ENCODE measurements at regions not wholly inside any gene's neighbourhood (a gene's known extent, or its start where the extent isn't known, plus 50 kb on each side); places are given as distances from the start of the nearest gene placed in this dataset.

DNA sequence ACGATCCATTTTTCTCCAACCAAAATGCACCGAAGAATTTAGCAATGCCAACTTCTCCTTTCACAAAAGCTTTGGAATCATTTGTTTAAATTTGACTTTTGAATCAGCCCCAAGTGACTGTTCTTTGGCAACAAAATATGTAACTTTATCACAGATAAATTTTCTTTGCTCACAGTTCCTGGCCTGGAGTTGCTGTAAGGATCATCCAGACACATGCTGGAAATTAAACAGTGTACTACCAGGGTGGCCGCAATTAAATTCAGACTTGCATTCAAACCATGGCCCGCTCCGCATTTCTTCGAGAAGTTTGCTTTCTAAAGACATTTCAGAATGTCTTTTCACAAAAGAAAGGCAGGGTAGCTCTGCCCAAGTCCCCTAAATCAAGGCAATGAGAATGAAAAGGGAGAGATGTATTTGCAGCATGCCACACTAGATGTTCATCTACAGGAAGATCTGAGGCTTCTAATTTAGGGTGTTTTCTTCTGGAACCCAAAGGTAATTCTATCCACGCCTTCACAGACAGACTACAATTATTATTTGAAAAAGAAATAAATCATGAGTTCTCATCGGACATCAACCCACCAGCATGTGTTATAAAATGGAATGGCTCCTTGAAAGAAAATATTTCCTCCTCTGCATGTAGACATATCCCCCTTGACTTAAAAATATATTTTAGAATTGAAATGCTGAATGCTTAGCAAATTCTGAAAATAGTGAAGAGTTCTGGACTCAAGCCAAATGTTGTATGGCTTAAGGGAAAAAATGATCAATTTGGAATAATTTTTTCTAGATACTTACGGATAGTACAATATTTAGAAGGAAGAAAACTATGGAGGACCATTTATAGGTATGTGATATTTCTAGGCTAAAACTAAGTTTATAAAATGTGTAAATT lies 189.7 kb upstream of the BLID start:
- TF ChIP-seq, protein P1, sequence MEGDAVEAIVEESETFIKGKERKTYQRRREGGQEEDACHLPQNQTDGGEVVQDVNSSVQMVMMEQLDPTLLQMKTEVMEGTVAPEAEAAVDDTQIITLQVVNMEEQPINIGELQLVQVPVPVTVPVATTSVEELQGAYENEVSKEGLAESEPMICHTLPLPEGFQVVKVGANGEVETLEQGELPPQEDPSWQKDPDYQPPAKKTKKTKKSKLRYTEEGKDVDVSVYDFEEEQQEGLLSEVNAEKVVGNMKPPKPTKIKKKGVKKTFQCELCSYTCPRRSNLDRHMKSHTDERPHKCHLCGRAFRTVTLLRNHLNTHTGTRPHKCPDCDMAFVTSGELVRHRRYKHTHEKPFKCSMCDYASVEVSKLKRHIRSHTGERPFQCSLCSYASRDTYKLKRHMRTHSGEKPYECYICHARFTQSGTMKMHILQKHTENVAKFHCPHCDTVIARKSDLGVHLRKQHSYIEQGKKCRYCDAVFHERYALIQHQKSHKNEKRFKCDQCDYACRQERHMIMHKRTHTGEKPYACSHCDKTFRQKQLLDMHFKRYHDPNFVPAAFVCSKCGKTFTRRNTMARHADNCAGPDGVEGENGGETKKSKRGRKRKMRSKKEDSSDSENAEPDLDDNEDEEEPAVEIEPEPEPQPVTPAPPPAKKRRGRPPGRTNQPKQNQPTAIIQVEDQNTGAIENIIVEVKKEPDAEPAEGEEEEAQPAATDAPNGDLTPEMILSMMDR (IDR thresholded peaks at IDR 0.05; ENCODE audit: insufficient read depth, low read depth, low read length), result no peak
- no peak for TF ChIP-seq EZH2 (IDR thresholded peaks at IDR 0.05; ENCODE audit: insufficient read depth, low read length)

Data from astrocyte (in vitro differentiated cells and primary cell).